Left cardiac atrium (tissue), 4 donors: ENCODE measurements at regions not wholly inside any gene's neighbourhood (a gene's known extent, or its start where the extent isn't known, plus 50 kb on each side); places are given as distances from the start of the nearest gene placed in this dataset.
A peak's percentile ranks its signal among the peaks of the same experiment; 100 is the strongest.
"Not testable (repeated sequence)": the region's sequence is repeated elsewhere in the genome, so short reads cannot be mapped to it uniquely, and the experiment has no call there.

Source experiments
- ATAC-seq, 2 donors: fragments of 200-7000 bp; cut with Tn5 transposase; one replicate each; pipeline ENCODE4 v1.9.1; 2020; ENCODE audit warnings: mild to moderate bottlenecking in 2 of 2, moderate library complexity in 2 of 2
- DNase-seq: peaks from one replicate; pipeline ENCODE4 v3.0.0-alpha.2; 2020
- intact Hi-C, 2 donors: fragments of 100-400 bp; cut with DNase I; formaldehyde crosslinking; loops; one replicate each; pipeline versions ENCODE4 v1.14.1 to v1.15.1; 2022 to 2023
- donor health status: DM: no; HTN: yes; CAD: no.
- donor health status: DM: no; HTN: yes; CAD: no; lungs with severe emphysema.
- donor health status: DM: yes; HTN: yes; CAD: no.
- donor health status: Dilated cardiomyopathy.

- intact Hi-C loops: loop anchor here (2.0 to 10.0 kb wide), 3 partner anchors 314 to 336 kb away; no protein-coding TSS in a partner anchor
- DNase-seq (no peak), ATAC-seq (peak; percentile 23 to 51)
Observed at GRCh38 chr5:62778316-62779009, 199.8 kb downstream of the LRRC70 start.

- DNase-seq, ATAC-seq: not testable (repeated sequence)
- intact Hi-C loops: loop anchor here (5.0 to 10.0 kb wide), 2 partner anchors 312 to 335 kb away; no protein-coding TSS in a partner anchor
Observed at GRCh38 chr5:62777081-62777480, 198.5 kb downstream of the LRRC70 start.

GRCh38 chr5:62776592-62776991, 198.0 kb downstream of the LRRC70 start:
- intact Hi-C loops: loop anchor here (5.0 to 10.0 kb wide), 2 partner anchors 312 to 334 kb away; no protein-coding TSS in a partner anchor
- not testable (repeated sequence) for ATAC-seq, DNase-seq

GRCh38 chr5:62773460-62773859, 194.8 kb downstream of the LRRC70 start:
- no peak for DNase-seq
- intact Hi-C loops: loop anchor here in 1 of 2 donors (10.0 kb wide), 1 partner anchor 309 kb away; no protein-coding TSS in a partner anchor
- no peak for ATAC-seq

- ATAC-seq (no peak), DNase-seq (no peak)
- intact Hi-C loops: loop anchor here in 1 of 2 donors (10.0 kb wide), 1 partner anchor 307 kb away; no protein-coding TSS in a partner anchor
Observed at GRCh38 chr5:62771341-62771740, 192.7 kb downstream of the LRRC70 start.

GRCh38 chr5:62767650-62768049, 189.0 kb downstream of the LRRC70 start:
- DNase-seq (no peak), ATAC-seq (no peak)
- intact Hi-C loops: no loop called here

- ATAC-seq (no peak), DNase-seq (no peak)
- intact Hi-C loops: no loop called here
Observed at GRCh38 chr5:62767077-62767476, 188.5 kb downstream of the LRRC70 start.

GRCh38 chr5:62762503-62762902, 183.9 kb downstream of the LRRC70 start:
- DNase-seq (no peak), ATAC-seq (no peak)
- intact Hi-C loops: no loop called here

GRCh38 chr5:62757686-62758085, 179.1 kb downstream of the LRRC70 start:
- ATAC-seq, intact Hi-C loops, DNase-seq: not testable (repeated sequence)

GRCh38 chr5:62752998-62753367, 174.4 kb downstream of the LRRC70 start:
- ATAC-seq, intact Hi-C loops, DNase-seq: not testable (repeated sequence)

GRCh38 chr5:62752056-62752997, 173.7 kb downstream of the LRRC70 start:
- intact Hi-C loops, ATAC-seq: not testable (repeated sequence)

GRCh38 chr5:62742207-62742606, 163.6 kb downstream of the LRRC70 start:
- intact Hi-C loops: no loop called here
- ATAC-seq (no peak), DNase-seq (no peak)

More at GRCh38 chr5:62752056-62752997, 173.7 kb downstream of the LRRC70 start:
- DNase-seq: not testable (repeated sequence)

- ATAC-seq (no peak), DNase-seq (no peak)
- intact Hi-C loops: no loop called here
Observed at GRCh38 chr5:62741761-62742160, 163.1 kb downstream of the LRRC70 start.

- intact Hi-C loops: no loop called here
- ATAC-seq (no peak), DNase-seq (no peak)
Observed at GRCh38 chr5:62737766-62738165, 159.1 kb downstream of the LRRC70 start.

GRCh38 chr5:62732677-62733121, 154.1 kb downstream of the LRRC70 start:
- intact Hi-C loops: no loop called here
- peak; percentile 56 to 81 for ATAC-seq
- DNase-seq: no peak

- intact Hi-C loops: no loop called here
- DNase-seq (no peak), ATAC-seq (no peak)
Observed at GRCh38 chr5:62731022-62731421, 152.4 kb downstream of the LRRC70 start.

- DNase-seq (no peak), ATAC-seq (no peak)
- intact Hi-C loops: no loop called here
Observed at GRCh38 chr5:62729675-62730074, 151.1 kb downstream of the LRRC70 start.

GRCh38 chr5:62727861-62728260, 149.2 kb downstream of the LRRC70 start:
- intact Hi-C loops: no loop called here
- ATAC-seq (no peak), DNase-seq (no peak)

- intact Hi-C loops: no loop called here
- DNase-seq: no peak
- ATAC-seq: no peak
Observed at GRCh38 chr5:62727184-62727583, 148.6 kb downstream of the LRRC70 start.

- no peak for ATAC-seq
- intact Hi-C loops: no loop called here
- DNase-seq: no peak
Observed at GRCh38 chr5:62722360-62722759, 143.7 kb downstream of the LRRC70 start.
